Esophagus muscularis mucosa (tissue), 4 donors: ENCODE measurements at regions not wholly inside any gene's neighbourhood (a gene's known extent, or its start where the extent isn't known, plus 50 kb on each side); places are given as distances from the start of the nearest gene placed in this dataset.
"Not testable (repeated sequence)": the region's sequence is repeated elsewhere in the genome, so short reads cannot be mapped to it uniquely, and the experiment has no call there.

Experiments used
- DNase-seq: peaks from one replicate; pipeline ENCODE4 v3.0.0-alpha.2; 2017; ENCODE audit errors: extremely low spot score
- H3K27ac ChIP-seq, 4 donors: fragments of 200-600 bp; sonication (generic); replicated peaks in 1 of 4; 1 replicate in 3 of 4; 2 replicates in 1 of 4; pipeline ENCODE4 v1.5.1; 2016 to 2019; ENCODE audit warnings: mild to moderate bottlenecking in 1 of 4
- H3K27me3 ChIP-seq, 4 donors: fragments of 200-600 bp; sonication (generic); one replicate each; pipeline versions ENCODE4 v1.5.1 to v1.6.0; 2016 to 2019
- H3K36me3 ChIP-seq, 4 donors: fragments of 200-600 bp; sonication (generic); one replicate each; pipeline ENCODE4 v1.5.1; 2016 to 2019
- H3K4me1 ChIP-seq, 4 donors: fragments of 200-600 bp; sonication (generic); one replicate each; pipeline ENCODE4 v1.5.1; 2016 to 2019
- H3K4me3 ChIP-seq, 4 donors: fragments of 200-600 bp; sonication (generic); 1 replicate in 2 of 4; 2 replicates in 2 of 4; pipeline ENCODE4 v1.5.1; 2016 to 2019; ENCODE audit warnings: mild to moderate bottlenecking in 4 of 4, moderate library complexity in 1 of 4
- H3K9me3 ChIP-seq, 4 donors: fragments of 200-600 bp; sonication (generic); 1 replicate in 3 of 4; 2 replicates in 1 of 4; pipeline ENCODE4 v1.5.1; 2016 to 2019
- CTCF ChIP-seq, 3 experiments: fragments of 200-600 bp in 2 of 3; fragments of 450-650 bp in 1 of 3; sonication (generic) in 2 of 3; IDR thresholded peaks; one replicate each; pipeline ENCODE4 v1.5.1; 2017 to 2019; ENCODE audit warnings: antibody characterized with exemption in 3 of 3, mild to moderate bottlenecking in 2 of 3, moderate library complexity in 1 of 3
- EP300 ChIP-seq: sonication (generic); formaldehyde crosslinking; IDR thresholded peaks from one replicate; pipeline ENCODE4 v1.6.1; 2017; ENCODE audit warnings: antibody characterized with exemption
- POLR2A ChIP-seq: fragments of 450-650 bp; IDR thresholded peaks from one replicate; pipeline ENCODE4 v1.6.1; 2017; ENCODE audit warnings: antibody characterized with exemption, moderate library complexity, mild to moderate bottlenecking, low read depth
- POLR2AphosphoS5 ChIP-seq, 2 donors: sonication (generic); formaldehyde crosslinking; IDR thresholded peaks; one replicate each; pipeline ENCODE4 v1.6.1; 2017; ENCODE audit warnings: antibody characterized with exemption in 2 of 2
- WGBS: methylation state at CpG from one replicate; pipeline ENCODE4 v1.1.5; 2018; 5-methylcytosine and 5-hydroxymethylcytosine counted together
- intact Hi-C: fragments of 100-400 bp; cut with DNase I; formaldehyde crosslinking; loops from one replicate; pipeline ENCODE4 v1.15.1; 2023

GRCh38 chr9:75488719-75489110, 400.4 kb downstream of the OSTF1 start:
- WGBS = 85% methylated on average over 6 of the region's 6 CpGs
- no peaks in the 10 kb centered on the region for H3K36me3 ChIP-seq
- H3K27me3 ChIP-seq = no peaks in the 10 kb centered on the region
- H3K9me3 ChIP-seq = no peaks in the 10 kb centered on the region
- no peak overlapping the region for H3K27ac ChIP-seq
- no peak for DNase-seq
- H3K4me1 ChIP-seq = peaks cover 0 to 15% (median 5%) of the 10 kb centered on the region in 4 donors
- intact Hi-C loops = no loop called here
- TF ChIP-seq CTCF (IDR thresholded peaks at IDR 0.05) (no peak), POLR2A (no peak), EP300 (no peak), POLR2AphosphoS5 (IDR thresholded peaks at IDR 0.05) (no peak)
- no peak overlapping the region for H3K4me3 ChIP-seq

- Histone ChIP-seq H3K36me3 (no peaks in the 10 kb centered on the region), H3K9me3 (no peaks in the 10 kb centered on the region), H3K27ac (peak overlapping the region; percentile 3 to 40 (median 14)), H3K27me3 (no peaks in the 10 kb centered on the region), H3K4me3 (no peak overlapping the region), H3K4me1 (peaks cover 0 to 15% (median 4%) of the 10 kb centered on the region in 4 donors)
- 46% methylated on average over 2 of the region's 2 CpGs for WGBS
- TF ChIP-seq CTCF (IDR thresholded peaks at IDR 0.05) (no peak), POLR2A (no peak), EP300 (no peak), POLR2AphosphoS5 (IDR thresholded peaks at IDR 0.05) (no peak)
- intact Hi-C loops = no loop called here
- no peak for DNase-seq
Measured at GRCh38 chr9:75490326-75490725, 400.1 kb upstream of the PCSK5 start.

- H3K4me1 ChIP-seq = peaks cover 0 to 15% (median 4%) of the 10 kb centered on the region in 4 donors
- DNase-seq = no peak
- H3K9me3 ChIP-seq = no peaks in the 10 kb centered on the region
- WGBS = 59% methylated on average over 1 of the region's 1 CpG
- H3K27me3 ChIP-seq = no peaks in the 10 kb centered on the region
- TF ChIP-seq POLR2AphosphoS5 (IDR thresholded peaks at IDR 0.05) (peak in 1 of 2 donors; percentile 9), EP300 (no peak)
- intact Hi-C loops = no loop called here
- no peaks in the 10 kb centered on the region for H3K36me3 ChIP-seq
- no peak overlapping the region for H3K27ac ChIP-seq
- H3K4me3 ChIP-seq = no peak overlapping the region
Measured at GRCh38 chr9:75491533-75491932, 398.9 kb upstream of the PCSK5 start.

- H3K4me1 ChIP-seq = peaks cover 0 to 6% (median under 1%) of the 10 kb centered on the region in 4 donors
- intact Hi-C loops = no loop called here
- no peaks in the 10 kb centered on the region for H3K9me3 ChIP-seq
- DNase-seq = no peak
- H3K27me3 ChIP-seq = no peaks in the 10 kb centered on the region
- H3K36me3 ChIP-seq = no peaks in the 10 kb centered on the region
- TF ChIP-seq CTCF (IDR thresholded peaks at IDR 0.05) (no peak), POLR2AphosphoS5 (IDR thresholded peaks at IDR 0.05) (no peak), EP300 (no peak), POLR2A (no peak)
- 52% methylated on average over 4 of the region's 4 CpGs for WGBS
- peak overlapping the region in 2 of 4 donors; percentile 36 to 38 for H3K27ac ChIP-seq
- no peak overlapping the region for H3K4me3 ChIP-seq
Measured at GRCh38 chr9:75499812-75500211, 390.7 kb upstream of the PCSK5 start.

- WGBS = 47% methylated on average over 2 of the region's 2 CpGs
- no peaks in the 10 kb centered on the region for H3K9me3 ChIP-seq
- intact Hi-C loops = no loop called here
Measured at GRCh38 chr9:75500479-75500878, 390.0 kb upstream of the PCSK5 start.

GRCh38 chr9:75500940-75501339, 389.5 kb upstream of the PCSK5 start:
- 83% methylated on average over 3 of the region's 3 CpGs for WGBS
- intact Hi-C loops, H3K4me3 ChIP-seq: not testable (repeated sequence)

More at GRCh38 chr9:75500479-75500878, 390.0 kb upstream of the PCSK5 start:
- no peak for TF ChIP-seq POLR2A
- no peak for TF ChIP-seq EP300
- TF ChIP-seq CTCF (IDR thresholded peaks at IDR 0.05) = no peak
- TF ChIP-seq POLR2AphosphoS5 (IDR thresholded peaks at IDR 0.05) = no peak
- H3K27me3 ChIP-seq = no peaks in the 10 kb centered on the region
- peaks cover 0 to 6% (median 2%) of the 10 kb centered on the region in 4 donors for H3K4me1 ChIP-seq
- H3K4me3 ChIP-seq = no peak overlapping the region
- no peak for DNase-seq
- H3K36me3 ChIP-seq = no peaks in the 10 kb centered on the region
- peak overlapping the region in 2 of 4 donors; percentile 34 to 38 for H3K27ac ChIP-seq

More at GRCh38 chr9:75500940-75501339, 389.5 kb upstream of the PCSK5 start:
- DNase-seq, H3K9me3 ChIP-seq, H3K27me3 ChIP-seq, H3K36me3 ChIP-seq, H3K4me1 ChIP-seq: not testable (repeated sequence)
- peak overlapping the region in 1 of 4 donors; percentile 38 for H3K27ac ChIP-seq
